ENCODE measurements at regions not wholly inside any gene's neighbourhood (a gene's known extent, or its start where the extent isn't known, plus 50 kb on each side); places are given as distances from the start of the nearest gene placed in this dataset.
A peak's percentile ranks its signal among the peaks of the same experiment; 100 is the strongest.

DNA sequence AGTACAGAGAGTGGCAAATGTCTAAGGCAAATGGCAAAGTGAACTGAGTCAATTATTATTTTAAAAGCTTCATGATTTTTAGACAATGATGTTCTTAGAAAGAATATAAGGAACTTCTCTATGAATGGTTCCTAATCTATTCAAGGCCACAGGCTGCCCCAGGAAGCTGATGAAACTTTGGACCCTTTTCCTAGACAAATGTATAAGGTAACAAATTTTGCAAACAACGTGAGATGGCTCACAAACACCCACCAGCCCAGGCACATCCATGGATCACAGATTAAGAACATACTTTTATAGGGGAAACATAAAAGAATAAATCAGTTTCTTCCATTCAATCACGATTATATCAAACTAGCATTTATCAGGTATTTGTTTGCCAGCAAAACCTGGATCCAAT, 659.0 kb downstream of the IRS1 start:
- TF ChIP-seq, protein P1, sequence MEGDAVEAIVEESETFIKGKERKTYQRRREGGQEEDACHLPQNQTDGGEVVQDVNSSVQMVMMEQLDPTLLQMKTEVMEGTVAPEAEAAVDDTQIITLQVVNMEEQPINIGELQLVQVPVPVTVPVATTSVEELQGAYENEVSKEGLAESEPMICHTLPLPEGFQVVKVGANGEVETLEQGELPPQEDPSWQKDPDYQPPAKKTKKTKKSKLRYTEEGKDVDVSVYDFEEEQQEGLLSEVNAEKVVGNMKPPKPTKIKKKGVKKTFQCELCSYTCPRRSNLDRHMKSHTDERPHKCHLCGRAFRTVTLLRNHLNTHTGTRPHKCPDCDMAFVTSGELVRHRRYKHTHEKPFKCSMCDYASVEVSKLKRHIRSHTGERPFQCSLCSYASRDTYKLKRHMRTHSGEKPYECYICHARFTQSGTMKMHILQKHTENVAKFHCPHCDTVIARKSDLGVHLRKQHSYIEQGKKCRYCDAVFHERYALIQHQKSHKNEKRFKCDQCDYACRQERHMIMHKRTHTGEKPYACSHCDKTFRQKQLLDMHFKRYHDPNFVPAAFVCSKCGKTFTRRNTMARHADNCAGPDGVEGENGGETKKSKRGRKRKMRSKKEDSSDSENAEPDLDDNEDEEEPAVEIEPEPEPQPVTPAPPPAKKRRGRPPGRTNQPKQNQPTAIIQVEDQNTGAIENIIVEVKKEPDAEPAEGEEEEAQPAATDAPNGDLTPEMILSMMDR (conservative IDR thresholded peaks at IDR 0.05): no peak

DNA sequence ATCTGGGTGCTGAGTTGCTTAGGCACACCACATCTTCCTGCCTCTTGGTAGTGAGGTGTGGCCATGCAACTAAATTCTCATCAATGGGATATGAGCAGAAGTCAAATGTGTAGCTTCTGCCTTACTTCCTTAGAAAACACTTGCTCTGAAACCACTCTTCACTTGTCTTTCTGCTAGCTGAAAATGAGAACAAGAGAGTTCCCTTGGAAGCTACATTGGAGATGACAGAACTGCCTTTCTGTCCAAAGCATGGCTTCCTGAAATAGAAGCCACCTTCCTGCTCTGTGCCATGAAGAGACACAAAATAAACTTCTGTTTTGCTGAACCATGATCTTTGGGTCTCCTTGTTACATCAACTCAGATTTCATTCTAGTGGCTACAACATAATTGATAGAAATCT, 659.9 kb downstream of the IRS1 start:
- TF ChIP-seq, protein P1 (conservative IDR thresholded peaks at IDR 0.05): no peak
- H3K27ac ChIP-seq: no peak overlapping the region

More for the DNA sequence above, 659.0 kb downstream of the IRS1 start:
- H3K27ac ChIP-seq: no peak overlapping the region

DNA sequence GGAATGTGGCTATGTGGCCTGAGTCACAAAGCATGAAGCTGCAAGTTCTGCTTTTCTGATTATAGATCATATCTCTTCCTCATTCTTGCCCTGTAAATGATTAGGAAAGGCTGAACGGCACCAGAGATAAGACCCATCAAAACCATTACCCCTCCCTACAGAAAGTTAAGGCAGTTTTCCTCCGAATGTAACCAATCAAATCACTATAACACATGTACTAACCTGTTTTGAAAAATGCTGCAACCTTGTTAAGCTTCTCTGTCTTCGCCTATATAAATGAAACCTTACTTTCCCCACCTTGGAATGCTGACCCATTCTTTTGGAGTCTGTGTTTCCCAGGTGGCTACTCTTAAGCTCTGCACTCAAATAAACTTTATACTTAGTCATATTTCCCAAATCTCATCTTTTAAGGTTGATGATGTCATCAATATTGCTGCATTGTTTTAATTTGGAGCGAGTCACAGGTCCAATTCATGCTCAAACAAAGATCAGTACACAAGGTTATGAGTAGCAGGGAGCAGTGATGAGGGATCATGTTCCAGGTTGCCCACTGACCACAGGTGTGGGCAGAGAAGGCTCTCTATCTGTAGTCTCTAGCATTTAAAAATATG, 662.3 kb downstream of the IRS1 start:
- peak overlapping the region; percentile 49 for H3K27ac ChIP-seq
- TF ChIP-seq, protein P1 (conservative IDR thresholded peaks at IDR 0.05): no peak

DNA sequence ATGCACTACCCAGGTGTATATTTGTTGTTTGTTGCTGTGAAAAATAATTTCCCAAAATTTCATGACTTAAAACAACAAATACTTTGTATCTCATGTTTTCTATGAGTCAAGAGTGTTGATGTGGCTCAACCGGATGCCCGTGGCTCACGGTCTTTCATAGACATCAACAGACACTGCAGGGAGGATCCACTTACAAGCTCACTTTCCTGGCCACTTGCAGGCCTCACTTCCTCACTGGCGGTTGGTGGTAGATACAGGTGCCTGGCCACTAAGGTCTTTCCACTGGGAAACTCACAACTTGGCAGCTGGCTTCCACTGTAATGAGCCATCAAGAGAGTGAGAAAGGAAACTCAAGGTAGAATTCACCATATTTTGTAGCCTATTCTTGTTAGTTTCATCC, 662.9 kb downstream of the IRS1 start:
- TF ChIP-seq, protein P1 (conservative IDR thresholded peaks at IDR 0.05): no peak

DNA sequence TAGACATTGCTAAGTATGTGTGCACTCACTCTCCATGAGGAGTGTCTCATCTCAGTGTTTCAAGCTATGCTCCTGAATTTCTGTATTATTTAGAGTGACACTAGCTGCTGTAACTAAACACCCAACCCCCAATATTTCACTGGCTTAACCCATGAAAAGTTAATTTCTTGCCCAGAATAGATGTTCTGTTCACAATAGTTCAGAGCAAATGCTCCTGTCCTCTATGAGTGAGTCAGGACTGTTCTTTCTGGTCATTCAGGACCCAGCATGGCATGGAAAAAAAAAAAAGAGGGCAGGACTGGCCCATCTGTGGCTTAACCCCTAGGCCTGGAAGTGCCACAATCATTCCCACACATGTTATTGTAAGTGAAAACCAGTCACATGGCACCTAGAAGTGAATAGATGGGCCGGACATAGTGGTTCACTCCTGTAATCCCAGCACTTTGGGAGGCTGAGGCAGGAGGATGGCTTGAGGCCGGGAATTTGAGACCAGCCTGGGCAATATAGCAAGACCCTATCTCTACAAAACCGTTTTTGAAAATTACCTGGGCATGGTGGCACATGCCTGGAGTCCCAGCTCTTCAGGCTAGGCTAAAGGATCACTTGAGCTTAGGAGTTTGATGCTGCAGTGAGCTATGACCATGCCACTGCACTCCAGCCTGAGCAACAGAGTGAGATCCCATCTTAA, 663.6 kb downstream of the IRS1 start:
- H3K27ac ChIP-seq: no peak overlapping the region; the same call in 1 of the 2 replicates
- TF ChIP-seq, protein P1 (conservative IDR thresholded peaks at IDR 0.05): no peak

More for the DNA sequence above, 662.9 kb downstream of the IRS1 start:
- H3K27ac ChIP-seq: peak overlapping the region; percentile 49

DNA sequence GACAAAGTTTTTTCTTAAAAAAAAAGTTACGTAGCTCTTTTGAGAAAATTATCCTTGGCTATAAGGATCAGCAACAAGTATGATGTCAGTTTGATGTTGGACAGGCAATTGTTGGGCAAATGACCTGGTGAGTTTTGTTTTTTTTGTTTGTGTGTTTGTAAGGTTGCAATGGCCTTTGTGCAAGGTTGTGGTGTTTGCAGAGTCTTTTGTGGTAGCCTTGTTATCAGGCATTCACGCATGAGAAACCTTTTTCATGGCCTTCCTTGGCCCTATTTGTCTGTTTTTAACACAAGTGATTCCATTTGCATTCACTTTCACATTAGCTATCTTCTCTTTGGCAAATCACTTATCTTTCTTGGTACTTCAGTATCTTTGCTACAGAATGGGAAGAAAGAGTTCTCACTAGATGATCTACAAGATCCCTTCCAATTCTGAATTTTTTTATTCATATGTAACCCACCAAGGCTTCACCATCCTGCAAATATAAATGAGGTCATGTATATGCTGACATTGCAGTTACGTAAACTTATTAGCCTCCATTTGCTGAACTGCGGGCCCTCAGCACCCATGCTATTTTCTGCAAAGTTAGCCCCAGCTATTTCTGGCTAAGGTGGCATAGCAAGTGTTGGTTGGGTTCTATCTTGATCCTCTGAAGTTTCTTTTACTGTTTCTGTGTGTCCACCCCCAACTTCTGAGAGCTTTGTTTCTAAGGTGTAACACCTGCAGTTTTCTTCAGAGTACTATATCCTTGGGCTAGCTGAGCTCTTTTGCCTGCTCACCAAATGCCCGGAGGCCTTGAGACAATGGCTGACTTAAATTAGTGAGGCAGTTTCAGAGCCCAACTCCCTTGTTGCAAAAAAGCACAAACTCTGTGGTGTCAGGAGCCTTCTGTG, 667.1 kb downstream of the IRS1 start:
- no peak overlapping the region for H3K27ac ChIP-seq
- TF ChIP-seq, protein P1 (conservative IDR thresholded peaks at IDR 0.05): no peak

DNA sequence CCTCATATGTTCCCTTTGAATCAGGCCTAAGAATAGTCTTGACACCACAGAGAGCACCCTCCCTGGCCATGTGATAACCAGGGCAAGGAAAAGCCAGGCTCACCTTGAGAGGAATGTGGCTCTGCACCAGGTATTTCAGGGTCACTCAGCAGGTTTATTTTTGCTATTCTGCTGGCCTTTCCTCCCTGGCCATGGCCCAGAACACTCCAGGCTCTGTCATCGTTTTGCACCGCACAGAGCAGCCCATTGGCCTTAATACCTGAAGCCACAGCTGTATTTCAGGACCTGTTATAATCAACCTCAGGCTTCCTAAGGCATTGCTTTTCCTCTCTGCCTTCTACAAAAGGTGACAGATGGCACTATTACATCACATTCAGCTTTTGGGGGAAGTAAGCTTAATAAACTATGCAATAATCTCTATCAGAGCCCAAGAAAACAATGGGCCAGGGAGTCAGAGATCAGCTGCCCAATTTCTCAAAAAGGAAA, 668.3 kb downstream of the IRS1 start:
- no peak overlapping the region for H3K27ac ChIP-seq
- TF ChIP-seq, protein P1 (conservative IDR thresholded peaks at IDR 0.05): no peak

Measured in VCaP (cell line).